Left renal cortex interstitium (tissue), 4 donors: ENCODE measurements at regions not wholly inside any gene's neighbourhood (a gene's known extent, or its start where the extent isn't known, plus 50 kb on each side); places are given as distances from the start of the nearest gene placed in this dataset.

Source experiments
- DNase-seq, 4 donors: peaks; one replicate each; pipeline ENCODE4 v3.0.0-alpha.2; 2013; ENCODE audit warnings: low read depth in 4 of 4, low spot score in 2 of 4, missing footprints in 1 of 4

GRCh38 chr13:40101708-40102359 lies 446.4 kb downstream of the COG6 start:
- DNase-seq: no peak

- no peak for DNase-seq
Measured at GRCh38 chr13:40102360-40102727, 446.9 kb downstream of the COG6 start.

- no peak for DNase-seq
Measured at GRCh38 chr13:40102854-40103253, 447.4 kb downstream of the COG6 start.

- DNase-seq: no peak
Measured at GRCh38 chr13:40103864-40104263, 448.4 kb downstream of the COG6 start.

- no peak for DNase-seq
Measured at GRCh38 chr13:40105231-40105630, 449.8 kb downstream of the COG6 start.

- no peak for DNase-seq
Measured at GRCh38 chr13:40109351-40109844, 453.9 kb downstream of the COG6 start.

GRCh38 chr13:40113643-40114304 lies 458.3 kb downstream of the COG6 start:
- DNase-seq: no peak

- DNase-seq: no peak
Measured at GRCh38 chr13:40114305-40114896, 458.9 kb downstream of the COG6 start.

GRCh38 chr13:40115426-40115825 lies 460.0 kb downstream of the COG6 start:
- no peak for DNase-seq

- DNase-seq: no peak
Measured at GRCh38 chr13:40116008-40116407, 460.5 kb downstream of the COG6 start.

- no peak for DNase-seq
Measured at GRCh38 chr13:40118337-40118736, 462.9 kb downstream of the COG6 start.

- DNase-seq: no peak
Measured at GRCh38 chr13:40119852-40120251, 464.4 kb downstream of the COG6 start.

GRCh38 chr13:40120288-40120687 lies 464.8 kb downstream of the COG6 start:
- DNase-seq: no peak

- DNase-seq: no peak
Measured at GRCh38 chr13:40120781-40121180, 465.3 kb downstream of the COG6 start.

- no peak for DNase-seq
Measured at GRCh38 chr13:40121722-40122121, 466.3 kb downstream of the COG6 start.

- DNase-seq: no peak
Measured at GRCh38 chr13:40123962-40124632, 468.6 kb downstream of the COG6 start.

GRCh38 chr13:40124633-40125015 lies 469.2 kb downstream of the COG6 start:
- DNase-seq: no peak

- DNase-seq: no peak
Measured at GRCh38 chr13:40125336-40125735, 469.9 kb downstream of the COG6 start.

GRCh38 chr13:40126306-40127085 lies 471.0 kb downstream of the COG6 start:
- DNase-seq: no peak

GRCh38 chr13:40127476-40127875 lies 472.0 kb downstream of the COG6 start:
- no peak for DNase-seq

- no peak for DNase-seq
Measured at GRCh38 chr13:40127925-40128324, 472.5 kb downstream of the COG6 start.
